Stimulated activated CD4-positive, alpha-beta T cell treated with anti-CD3 and anti-CD28 coated beads, Interleukin-2, amount 100 ng/mL, for 48 hours (primary cell): ENCODE measurements at regions not wholly inside any gene's neighbourhood (a gene's known extent, or its start where the extent isn't known, plus 50 kb on each side); places are given as distances from the start of the nearest gene placed in this dataset.

ENCODE experiments used
- DNase-seq, 2 donors: peaks; one replicate each; pipeline ENCODE4 v3.0.0-alpha.2; 2020

- no peak for DNase-seq
Measured at GRCh38 chr17:77637818-77638575, 320.5 kb upstream of the TNRC6C start.

GRCh38 chr17:77640252-77640651 is 318.3 kb upstream of the TNRC6C start:
- DNase-seq: no peak

- DNase-seq: no peak
Measured at GRCh38 chr17:77640916-77641605, 317.4 kb upstream of the TNRC6C start.

GRCh38 chr17:77641718-77642117 is 316.8 kb upstream of the TNRC6C start:
- DNase-seq: no peak

- DNase-seq: no peak
Measured at GRCh38 chr17:77644181-77645071, 314.1 kb upstream of the TNRC6C start.

- peak; percentile 28 to 37 for DNase-seq
Measured at GRCh38 chr17:77645072-77646045, 313.1 kb upstream of the TNRC6C start.

GRCh38 chr17:77646046-77646430 is 312.5 kb upstream of the TNRC6C start:
- no peak for DNase-seq

- no peak for DNase-seq
Measured at GRCh38 chr17:77647531-77647930, 311.0 kb upstream of the TNRC6C start.

- DNase-seq: no peak
Measured at GRCh38 chr17:77649717-77650211, 308.7 kb upstream of the TNRC6C start.

GRCh38 chr17:77651988-77652387 is 306.5 kb upstream of the TNRC6C start:
- no peak for DNase-seq

GRCh38 chr17:77654296-77654695 is 304.2 kb upstream of the TNRC6C start:
- DNase-seq: no peak

- no peak for DNase-seq
Measured at GRCh38 chr17:77654850-77655249, 303.7 kb upstream of the TNRC6C start.

GRCh38 chr17:77656054-77656453 is 302.4 kb upstream of the TNRC6C start:
- DNase-seq: no peak

- DNase-seq: no peak
Measured at GRCh38 chr17:77657839-77658238, 300.7 kb upstream of the TNRC6C start.

- DNase-seq: no peak
Measured at GRCh38 chr17:77660524-77660923, 298.0 kb upstream of the TNRC6C start.

- DNase-seq: no peak
Measured at GRCh38 chr17:77662833-77663232, 295.7 kb upstream of the TNRC6C start.

GRCh38 chr17:77664097-77664729 is 294.3 kb upstream of the TNRC6C start:
- no peak for DNase-seq

GRCh38 chr17:77665833-77666232 is 292.7 kb upstream of the TNRC6C start:
- DNase-seq: no peak

- DNase-seq: no peak
Measured at GRCh38 chr17:77666462-77666861, 292.0 kb upstream of the TNRC6C start.

GRCh38 chr17:77666881-77667395 is 291.6 kb upstream of the TNRC6C start:
- DNase-seq: peak; percentile 41 to 49

- no peak for DNase-seq
Measured at GRCh38 chr17:77667478-77667877, 291.0 kb upstream of the TNRC6C start.
